Tibial nerve (tissue), 4 donors: ENCODE measurements at regions not wholly inside any gene's neighbourhood (a gene's known extent, or its start where the extent isn't known, plus 50 kb on each side); places are given as distances from the start of the nearest gene placed in this dataset.

Experiments
- DNase-seq, 2 donors: peaks; one replicate each; pipeline ENCODE4 v3.0.0-alpha.2; 2019; ENCODE audit warnings: low spot score in 2 of 2
- H3K27ac ChIP-seq, 4 donors: fragments of 200-600 bp; sonication (generic) in 3 of 4; one replicate each; pipeline ENCODE4 v1.5.1; 2017 to 2019; ENCODE audit warnings: mild to moderate bottlenecking in 1 of 4
- H3K27me3 ChIP-seq, 2 donors: fragments of 200-600 bp; sonication (generic) in 1 of 2; one replicate each; pipeline versions ENCODE4 v1.5.1 to v1.6.0; 2017 to 2019
- H3K36me3 ChIP-seq, 3 donors: fragments of 200-600 bp; sonication (generic); one replicate each; pipeline ENCODE4 v1.5.1; 2018 to 2019
- H3K4me1 ChIP-seq, 4 donors: fragments of 200-600 bp; sonication (generic) in 3 of 4; one replicate each; pipeline ENCODE4 v1.5.1; 2017 to 2019
- H3K4me3 ChIP-seq, 4 donors: fragments of 200-600 bp; sonication (generic) in 3 of 4; one replicate each; pipeline ENCODE4 v1.5.1; 2017 to 2019; ENCODE audit warnings: mild to moderate bottlenecking in 1 of 4, moderate library complexity in 1 of 4
- H3K9me3 ChIP-seq, 4 donors: fragments of 200-600 bp; sonication (generic) in 3 of 4; one replicate each; pipeline ENCODE4 v1.5.1; 2017 to 2019
- CTCF ChIP-seq, 5 experiments: fragments of 200-600 bp in 3 of 5; fragments of 450-650 bp in 2 of 5; sonication (generic) in 3 of 5; IDR thresholded peaks; one replicate each; pipeline ENCODE4 v1.5.1; 2016 to 2019; ENCODE audit warnings: antibody characterized with exemption in 5 of 5, mild to moderate bottlenecking in 3 of 5, moderate library complexity in 2 of 5
- EP300 ChIP-seq, 2 donors: sonication (generic); formaldehyde crosslinking; IDR thresholded peaks; one replicate each; pipeline ENCODE4 v1.6.1; 2017; ENCODE audit warnings: antibody characterized with exemption in 2 of 2, mild to moderate bottlenecking in 1 of 2
- POLR2A ChIP-seq, 2 donors: fragments of 450-650 bp; IDR thresholded peaks; one replicate each; pipeline ENCODE4 v1.6.1; 2017; ENCODE audit warnings: antibody characterized with exemption in 2 of 2, mild to moderate bottlenecking in 2 of 2, moderate library complexity in 2 of 2
- WGBS, 2 donors: methylation state at CpG; one replicate each; pipeline ENCODE4 v1.1.5; 2018; 5-methylcytosine and 5-hydroxymethylcytosine counted together

GRCh38 chr18:78603102-78603983 is 376.3 kb upstream of the SALL3 start:
- TF ChIP-seq EP300 (IDR thresholded peaks at IDR 0.05) (no peak), POLR2A (IDR thresholded peaks at IDR 0.05) (no peak), CTCF (IDR thresholded peaks at IDR 0.05) (no peak)
- Histone ChIP-seq H3K27me3 (no peaks in the 10 kb centered on the region), H3K4me3 (no peak overlapping the region), H3K27ac (no peak overlapping the region), H3K9me3 (peaks cover 0 to 6% (median 0%) of the 10 kb centered on the region in 4 donors), H3K4me1 (peaks cover 0 to 3% (median 0%) of the 10 kb centered on the region in 4 donors), H3K36me3 (no peaks in the 10 kb centered on the region)
- DNase-seq, result no peak
- WGBS, 2 donors, result 48 to 49% methylated on average over 25 of the region's 25 CpGs

- H3K27ac ChIP-seq, result no peak overlapping the region
- no peaks in the 10 kb centered on the region for H3K36me3 ChIP-seq
- no peak overlapping the region for H3K4me3 ChIP-seq
- DNase-seq, result no peak
- TF ChIP-seq POLR2A (IDR thresholded peaks at IDR 0.05) (no peak), CTCF (IDR thresholded peaks at IDR 0.05) (no peak), EP300 (IDR thresholded peaks at IDR 0.05) (no peak)
- H3K4me1 ChIP-seq, result peaks cover 0 to 3% (median 0%) of the 10 kb centered on the region in 4 donors
- no peaks in the 10 kb centered on the region for H3K27me3 ChIP-seq
- peaks cover 0 to 6% (median 0%) of the 10 kb centered on the region in 4 donors for H3K9me3 ChIP-seq
- 89 to 91% methylated on average over 16 of the region's 16 CpGs for WGBS, 2 donors
Measured at GRCh38 chr18:78605255-78605654, 374.4 kb upstream of the SALL3 start.

GRCh38 chr18:78607221-78607620 is 372.4 kb upstream of the SALL3 start:
- Histone ChIP-seq H3K4me1 (peaks cover 0 to 3% (median 0%) of the 10 kb centered on the region in 4 donors), H3K9me3 (peaks cover 0 to 6% (median 0%) of the 10 kb centered on the region in 4 donors), H3K27ac (no peak overlapping the region), H3K36me3 (no peaks in the 10 kb centered on the region), H3K27me3 (no peaks in the 10 kb centered on the region), H3K4me3 (no peak overlapping the region)
- DNase-seq, result no peak
- WGBS, 2 donors, result 66 to 68% methylated on average over 17 of the region's 17 CpGs
- TF ChIP-seq POLR2A (IDR thresholded peaks at IDR 0.05), result no peak
- TF ChIP-seq CTCF (IDR thresholded peaks at IDR 0.05), result no peak
- no peak for TF ChIP-seq EP300 (IDR thresholded peaks at IDR 0.05)

- Histone ChIP-seq H3K27ac (no peak overlapping the region), H3K4me3 (no peak overlapping the region), H3K36me3 (no peaks in the 10 kb centered on the region), H3K27me3 (no peaks in the 10 kb centered on the region), H3K9me3 (peaks cover 0 to 6% (median 0%) of the 10 kb centered on the region in 4 donors), H3K4me1 (peaks cover 0 to 3% (median 0%) of the 10 kb centered on the region in 4 donors)
- no peak for TF ChIP-seq POLR2A (IDR thresholded peaks at IDR 0.05)
- no peak for TF ChIP-seq EP300 (IDR thresholded peaks at IDR 0.05)
- TF ChIP-seq CTCF (IDR thresholded peaks at IDR 0.05), result no peak
- DNase-seq, result no peak
- WGBS, 2 donors, result 76 to 82% methylated on average over 15 of the region's 15 CpGs
Measured at GRCh38 chr18:78607784-78608183, 371.8 kb upstream of the SALL3 start.

- no peaks in the 10 kb centered on the region for H3K27me3 ChIP-seq
- no peak overlapping the region for H3K4me3 ChIP-seq
- H3K9me3 ChIP-seq, result peaks cover 0 to 2% (median 0%) of the 10 kb centered on the region in 4 donors
- DNase-seq, result no peak
- no peak for TF ChIP-seq CTCF (IDR thresholded peaks at IDR 0.05)
- TF ChIP-seq POLR2A (IDR thresholded peaks at IDR 0.05), result no peak
- TF ChIP-seq EP300 (IDR thresholded peaks at IDR 0.05), result no peak
- H3K36me3 ChIP-seq, result no peaks in the 10 kb centered on the region
- no peak overlapping the region for H3K27ac ChIP-seq
- WGBS, 2 donors, result 45 to 48% methylated on average over 12 of the region's 12 CpGs
- H3K4me1 ChIP-seq, result no peaks in the 10 kb centered on the region
Measured at GRCh38 chr18:78610179-78610578, 369.4 kb upstream of the SALL3 start.
